GM19463 (cell line): ENCODE measurements at regions not wholly inside any gene's neighbourhood (a gene's known extent, or its start where the extent isn't known, plus 50 kb on each side); places are given as distances from the start of the nearest gene placed in this dataset.

Source experiments
- ATAC-seq: cut with Tn5 transposase; IDR thresholded peaks from one replicate; pipeline ENCODE4 v1.9.1; 2021; ENCODE audit warnings: mild to moderate bottlenecking, moderate library complexity; ENCODE audit not compliant: unreplicated experiment

- no peak for ATAC-seq
Observed at GRCh38 chr7:95718577-95719410, 53.6 kb upstream of the DYNC1I1 start.

GRCh38 chr7:95716357-95717122 lies 55.8 kb upstream of the DYNC1I1 start:
- no peak for ATAC-seq

DNA sequence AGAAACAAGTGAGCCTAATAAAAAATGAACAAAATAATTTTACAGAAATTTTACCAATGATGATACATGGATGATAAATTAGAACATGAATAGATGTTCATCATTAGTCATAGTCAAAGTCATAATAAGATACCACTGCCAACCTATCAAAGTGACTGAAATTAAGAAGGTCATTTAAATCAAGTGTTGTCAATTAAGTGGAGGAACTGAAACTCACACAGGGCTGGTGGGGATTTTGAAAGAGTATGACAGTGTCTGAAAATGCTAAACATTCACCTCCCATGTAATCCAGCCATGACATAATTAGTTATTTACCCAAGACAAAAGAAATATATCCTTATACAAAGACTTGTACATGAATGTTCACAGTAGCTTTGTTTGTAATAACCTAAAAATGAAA lies 57.1 kb upstream of the DYNC1I1 start:
- ATAC-seq = peak; percentile 95

DNA sequence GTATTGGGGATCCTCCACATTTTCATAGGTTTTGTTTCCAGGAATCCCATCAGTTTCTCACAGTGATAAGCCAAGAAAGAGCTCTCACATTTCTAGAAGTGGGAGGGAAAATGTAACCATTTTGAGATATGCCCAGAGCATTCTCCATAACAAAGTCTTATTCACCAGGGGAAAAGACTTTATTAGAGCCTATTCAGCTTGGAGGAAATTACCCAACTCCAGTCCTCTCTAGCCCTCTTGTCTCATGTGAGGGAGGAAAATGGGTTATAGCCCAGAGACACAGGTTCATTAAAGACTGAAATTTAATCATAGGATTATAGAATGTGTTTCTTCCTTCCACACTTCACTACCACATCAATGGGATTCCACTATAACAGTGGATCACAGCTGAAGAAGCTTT lies 61.6 kb upstream of the DYNC1I1 start:
- ATAC-seq = no peak

- ATAC-seq = no peak
Observed at GRCh38 chr7:95700917-95701316, 71.4 kb upstream of the DYNC1I1 start.

GRCh38 chr7:95694334-95694733 lies 78.0 kb upstream of the DYNC1I1 start:
- ATAC-seq = no peak

- no peak for ATAC-seq
Observed at GRCh38 chr7:95693551-95694333, 78.6 kb upstream of the DYNC1I1 start.

- ATAC-seq = no peak
Observed at GRCh38 chr7:95691464-95691863, 80.9 kb upstream of the DYNC1I1 start.

DNA sequence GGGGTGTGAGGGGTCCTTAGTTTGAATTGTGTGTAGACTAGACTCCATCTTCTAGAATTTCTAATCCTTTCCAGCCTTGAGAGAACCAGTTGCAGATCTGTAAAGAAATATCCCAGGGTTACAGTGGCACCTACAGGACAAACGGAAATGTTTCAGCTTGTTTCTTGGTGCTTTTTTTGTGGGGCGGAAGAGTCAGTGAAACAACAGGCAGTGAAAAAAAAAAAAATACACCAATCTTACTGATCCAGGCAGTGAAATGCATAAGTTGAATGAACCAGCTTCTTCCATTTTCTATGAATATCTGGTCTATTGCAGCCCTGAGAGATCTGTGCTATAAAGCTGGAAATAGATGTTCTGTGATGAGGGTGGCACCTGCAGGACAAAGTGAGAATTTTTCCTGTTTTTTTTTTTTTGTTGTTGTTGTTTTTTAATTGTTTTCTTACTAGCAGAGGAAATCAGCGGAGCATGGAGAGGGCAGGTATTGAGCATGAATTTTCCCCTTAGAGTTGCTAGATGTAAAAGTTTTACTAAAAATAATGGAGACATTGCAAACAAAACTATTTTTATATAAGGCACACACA lies 81.9 kb upstream of the DYNC1I1 start:
- ATAC-seq = peak; percentile 73

GRCh38 chr7:95688931-95689495 lies 83.3 kb upstream of the DYNC1I1 start:
- no peak for ATAC-seq

- ATAC-seq = no peak
Observed at GRCh38 chr7:95687759-95688343, 84.5 kb upstream of the DYNC1I1 start.

GRCh38 chr7:95686109-95686508 lies 86.2 kb upstream of the DYNC1I1 start:
- no peak for ATAC-seq

- no peak for ATAC-seq
Observed at GRCh38 chr7:95684505-95684904, 87.8 kb upstream of the DYNC1I1 start.

DNA sequence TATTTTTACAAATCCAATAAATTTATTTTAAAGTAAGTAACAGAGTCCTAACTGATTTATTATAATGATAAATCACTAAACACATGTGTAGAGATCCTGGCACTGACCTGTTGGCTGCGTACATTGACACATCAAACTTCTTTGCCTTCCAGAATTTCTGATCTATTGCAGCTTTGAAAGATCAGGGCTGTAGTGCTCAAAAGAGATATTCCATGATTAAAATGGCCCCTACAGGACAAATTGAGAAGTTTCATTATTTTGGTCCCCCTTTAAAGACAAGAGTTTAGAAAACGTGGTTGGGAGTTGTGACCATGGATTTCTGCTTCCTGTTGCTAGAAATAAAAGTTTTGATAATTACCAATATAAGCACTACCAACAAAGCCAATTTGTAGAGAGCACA lies 87.7 kb upstream of the PDK4 start:
- ATAC-seq = no peak

DNA sequence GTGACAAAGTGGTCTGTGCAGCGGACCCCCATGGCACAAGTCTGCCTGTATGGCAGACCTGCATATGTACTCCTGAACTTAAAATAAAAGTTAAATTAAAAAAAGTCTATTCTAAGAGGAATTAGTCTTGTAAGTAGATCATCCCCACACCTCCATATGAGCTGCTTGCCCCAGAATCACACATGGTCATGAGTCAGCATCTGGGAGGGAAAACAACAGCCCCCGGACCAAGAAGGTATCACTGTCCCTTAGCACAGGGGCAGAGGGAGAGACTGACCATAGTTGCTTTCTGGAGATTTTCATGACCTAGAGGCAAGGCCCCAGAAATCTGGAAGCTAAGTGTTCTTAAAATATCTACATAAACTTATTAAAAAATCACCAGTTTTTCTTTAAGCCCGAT lies 86.6 kb upstream of the PDK4 start:
- ATAC-seq = no peak

GRCh38 chr7:95676691-95677090 lies 80.4 kb upstream of the PDK4 start:
- ATAC-seq = no peak

DNA sequence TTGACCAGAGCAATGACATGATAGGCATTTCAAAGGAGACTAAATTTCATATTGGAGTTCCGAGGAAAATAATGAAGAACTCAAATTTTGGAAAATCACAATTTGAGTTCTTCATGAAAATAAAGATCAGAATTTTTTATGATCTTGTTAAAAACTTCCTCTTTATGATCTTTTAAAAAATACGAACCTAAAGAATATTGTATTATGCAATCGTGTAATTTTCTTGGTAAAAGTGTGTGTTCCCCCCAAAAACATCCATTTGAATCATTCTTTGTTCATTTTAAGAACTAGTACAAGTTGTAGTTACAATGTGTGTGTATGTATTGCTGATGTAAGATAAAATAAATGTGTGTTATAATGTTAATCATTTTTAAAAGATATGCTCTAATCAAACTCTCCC lies 79.3 kb upstream of the PDK4 start:
- no peak for ATAC-seq

DNA sequence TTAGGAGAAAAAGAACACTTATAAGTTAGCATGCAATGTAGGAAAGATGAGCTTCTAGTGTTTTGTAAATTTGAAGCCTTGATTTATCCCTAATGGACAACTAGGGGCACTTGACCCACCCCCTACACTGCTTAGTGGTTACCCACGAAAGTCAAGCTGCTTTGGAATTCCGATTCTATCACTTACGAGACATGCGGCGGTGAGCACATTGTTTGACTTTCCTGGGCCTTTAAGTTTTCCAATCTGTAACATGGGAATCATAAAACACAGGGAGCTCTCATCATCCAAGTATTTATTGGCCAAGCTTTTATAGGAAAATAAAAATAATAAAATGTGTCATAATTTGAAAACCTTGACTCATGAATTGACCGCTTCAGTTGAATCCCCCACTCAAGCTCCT lies 78.7 kb upstream of the PDK4 start:
- ATAC-seq = no peak

GRCh38 chr7:95674101-95674500 lies 77.8 kb upstream of the PDK4 start:
- ATAC-seq = no peak

- ATAC-seq = no peak
Observed at GRCh38 chr7:95672434-95672833, 76.1 kb upstream of the PDK4 start.
